PC-9 (cell line): ENCODE measurements at regions not wholly inside any gene's neighbourhood (a gene's known extent, or its start where the extent isn't known, plus 50 kb on each side); places are given as distances from the start of the nearest gene placed in this dataset.

Experiments
- CTCF ChIP-seq: fragments of 200-600 bp; sonication (generic); conservative IDR thresholded peaks from 2 replicates; pipeline ENCODE4 v1.6.1; 2017; ENCODE audit warnings: mixed run types, antibody characterized with exemption, mild to moderate bottlenecking, moderate library complexity
- EZH2 ChIP-seq: fragments of 200-600 bp; sonication (generic); IDR thresholded peaks from 2 replicates; pipeline ENCODE4 v1.8.0; 2017; ENCODE audit warnings: antibody characterized with exemption, low read depth

DNA sequence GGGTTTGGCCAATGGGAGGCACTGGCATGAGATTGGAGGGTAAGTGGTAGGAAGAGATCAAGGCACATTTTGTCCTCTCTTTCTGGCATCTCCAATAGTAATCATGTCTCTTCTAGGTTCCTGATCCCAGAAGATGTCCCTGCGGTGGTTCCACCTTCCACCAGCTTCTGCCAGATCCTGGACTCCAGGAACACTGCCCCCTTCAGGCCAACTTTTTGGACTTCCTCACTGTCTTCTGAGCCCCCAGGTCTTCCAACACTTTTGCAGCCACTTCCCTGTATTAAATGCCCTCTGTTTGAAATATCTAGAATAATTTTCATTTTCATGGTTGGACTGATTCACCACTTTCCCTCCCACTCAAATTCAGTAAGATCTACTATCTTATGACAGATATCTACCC is 60.9 kb downstream of the BAMBI start:
- TF ChIP-seq CTCF (no peak), EZH2 (no peak)
